HG02885 (cell line): ENCODE measurements at regions not wholly inside any gene's neighbourhood (a gene's known extent, or its start where the extent isn't known, plus 50 kb on each side); places are given as distances from the start of the nearest gene placed in this dataset.

ENCODE experiments used
- ATAC-seq: cut with Tn5 transposase; IDR thresholded peaks from one replicate; pipeline ENCODE4 v1.9.1; 2021; ENCODE audit warnings: mild to moderate bottlenecking; ENCODE audit not compliant: unreplicated experiment, poor library complexity

DNA sequence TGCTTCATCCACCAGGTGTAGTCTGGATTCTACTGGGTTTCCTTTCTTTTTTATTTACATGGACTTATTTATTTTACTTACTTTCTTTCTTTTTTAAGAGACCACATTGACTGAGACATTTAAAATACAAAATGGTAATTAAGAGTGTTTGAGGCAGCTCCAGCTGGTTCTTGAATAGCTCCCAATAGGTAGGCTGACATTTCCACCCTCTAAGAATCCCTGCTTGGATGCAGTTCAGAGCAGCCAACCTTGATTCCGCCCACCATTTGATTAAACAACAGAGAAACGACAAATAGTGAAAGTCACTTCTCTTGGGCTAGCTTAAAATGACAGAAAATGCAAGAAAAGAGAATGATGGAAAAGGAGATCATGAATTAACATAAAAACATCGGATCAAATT, 270.5 kb downstream of the TUSC7 start:
- no peak for ATAC-seq

GRCh38 chr3:116981089-116981488, 271.5 kb downstream of the TUSC7 start:
- no peak for ATAC-seq

DNA sequence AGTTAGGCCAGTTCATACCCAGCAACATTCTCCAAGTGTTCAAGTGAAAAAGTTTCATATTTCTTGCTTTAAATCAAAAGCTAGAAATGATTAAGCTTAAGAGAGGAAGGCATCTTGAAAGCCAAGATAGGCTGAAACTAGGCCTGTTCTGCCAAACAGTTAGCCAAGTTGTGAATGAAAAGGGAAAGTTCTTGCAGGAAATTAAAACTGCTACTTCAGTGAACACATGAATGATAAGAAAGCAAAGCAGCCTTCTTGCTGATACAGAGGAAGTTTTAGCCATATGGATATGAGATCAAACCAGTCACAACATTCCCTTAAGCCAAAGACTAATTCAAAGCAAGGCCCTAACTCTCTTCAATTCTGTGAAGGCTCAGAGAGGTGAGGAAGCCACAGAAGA, 274.7 kb downstream of the TUSC7 start:
- ATAC-seq, result no peak

DNA sequence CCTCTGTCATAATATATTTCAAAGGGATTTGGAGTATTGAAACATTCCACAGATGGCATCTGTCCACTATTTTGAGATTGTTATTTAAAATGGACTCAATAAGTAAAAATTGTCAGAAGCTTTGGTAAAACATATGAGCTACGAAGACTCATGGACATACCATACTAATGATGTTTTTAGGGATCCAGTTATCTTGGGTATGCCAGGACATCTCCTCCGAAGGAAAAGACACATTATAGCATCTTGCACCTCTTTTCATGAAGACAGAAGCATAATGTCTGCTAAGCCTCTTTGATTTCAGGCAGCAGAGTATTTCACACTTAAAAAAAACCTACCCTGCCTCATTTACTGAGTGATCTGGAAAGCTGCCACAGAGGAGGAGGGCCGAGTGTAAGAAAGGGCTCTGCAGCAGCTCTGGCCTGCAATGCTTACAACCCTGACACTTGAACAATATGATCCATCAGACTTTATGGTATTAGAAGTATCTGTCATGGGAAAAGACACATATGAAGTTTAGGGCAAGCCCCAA, 284.8 kb downstream of the TUSC7 start:
- no peak for ATAC-seq

- no peak for ATAC-seq
Measured at GRCh38 chr3:117003501-117003900, 293.9 kb downstream of the TUSC7 start.

DNA sequence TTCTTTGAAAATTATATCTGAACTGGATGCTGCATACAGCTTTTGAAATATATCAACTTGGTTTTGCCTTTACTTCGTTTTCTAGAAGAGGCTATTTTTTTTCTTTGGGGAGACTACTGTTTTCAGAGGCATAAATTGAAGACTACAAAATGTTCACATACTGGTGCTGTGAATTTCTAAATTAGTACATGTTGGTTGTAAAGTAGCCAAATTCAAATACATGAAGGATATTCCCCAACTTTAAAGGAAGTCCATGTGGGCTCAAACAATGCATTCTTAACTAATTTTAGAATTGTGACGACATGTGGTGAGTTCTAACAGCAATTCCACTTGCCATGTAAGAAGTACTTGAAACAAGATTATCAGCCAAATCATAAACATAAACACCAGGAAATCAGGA, 295.7 kb downstream of the TUSC7 start:
- no peak for ATAC-seq

GRCh38 chr3:117005911-117006522, 296.4 kb downstream of the TUSC7 start:
- no peak for ATAC-seq

DNA sequence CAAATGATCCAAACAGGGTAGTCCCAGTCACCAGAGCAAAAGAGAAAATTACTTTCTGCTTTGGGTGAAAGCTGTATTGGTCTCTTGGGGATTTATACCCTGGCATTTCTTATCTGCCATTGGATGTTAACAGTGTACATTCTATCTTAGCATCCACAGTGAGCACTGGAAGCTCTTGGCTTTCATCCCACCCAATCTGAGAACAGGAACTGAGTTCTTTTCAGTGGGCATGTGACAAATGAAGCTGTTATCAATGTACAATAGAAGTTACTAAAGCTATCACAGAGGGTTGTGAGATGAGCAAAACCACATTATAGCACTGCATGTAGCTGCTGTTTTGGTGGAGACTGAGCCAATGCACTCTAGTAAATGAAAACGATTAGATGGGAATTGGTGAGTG, 300.7 kb downstream of the TUSC7 start:
- no peak for ATAC-seq

DNA sequence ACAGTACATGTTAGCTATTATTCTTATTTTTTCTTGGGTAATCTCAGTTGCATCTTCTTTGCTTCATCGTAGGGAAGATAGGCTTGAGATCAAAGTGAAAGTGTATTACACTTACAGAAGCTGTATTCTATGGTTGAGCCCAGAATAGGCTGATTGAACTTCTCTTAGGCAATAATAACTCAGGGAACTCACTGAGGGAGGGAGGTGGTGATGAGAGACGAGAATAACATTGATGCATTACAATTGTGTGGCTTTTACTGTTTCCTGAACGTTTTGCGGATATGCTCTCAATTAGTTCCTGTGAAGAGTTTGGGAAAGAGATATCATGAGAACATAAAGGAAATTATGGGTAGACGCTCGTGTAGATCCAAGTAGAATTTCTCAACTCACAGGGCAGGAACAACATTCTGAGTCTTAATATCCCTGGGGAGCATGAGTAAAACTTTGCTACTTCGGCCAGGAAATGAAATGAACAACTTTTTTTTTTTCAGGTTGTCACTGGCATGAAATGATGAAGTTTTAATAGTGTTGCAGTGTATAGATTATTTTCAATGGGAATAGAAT, 302.2 kb downstream of the TUSC7 start:
- no peak for ATAC-seq

GRCh38 chr3:117016378-117016777, 306.8 kb downstream of the TUSC7 start:
- ATAC-seq, result no peak

DNA sequence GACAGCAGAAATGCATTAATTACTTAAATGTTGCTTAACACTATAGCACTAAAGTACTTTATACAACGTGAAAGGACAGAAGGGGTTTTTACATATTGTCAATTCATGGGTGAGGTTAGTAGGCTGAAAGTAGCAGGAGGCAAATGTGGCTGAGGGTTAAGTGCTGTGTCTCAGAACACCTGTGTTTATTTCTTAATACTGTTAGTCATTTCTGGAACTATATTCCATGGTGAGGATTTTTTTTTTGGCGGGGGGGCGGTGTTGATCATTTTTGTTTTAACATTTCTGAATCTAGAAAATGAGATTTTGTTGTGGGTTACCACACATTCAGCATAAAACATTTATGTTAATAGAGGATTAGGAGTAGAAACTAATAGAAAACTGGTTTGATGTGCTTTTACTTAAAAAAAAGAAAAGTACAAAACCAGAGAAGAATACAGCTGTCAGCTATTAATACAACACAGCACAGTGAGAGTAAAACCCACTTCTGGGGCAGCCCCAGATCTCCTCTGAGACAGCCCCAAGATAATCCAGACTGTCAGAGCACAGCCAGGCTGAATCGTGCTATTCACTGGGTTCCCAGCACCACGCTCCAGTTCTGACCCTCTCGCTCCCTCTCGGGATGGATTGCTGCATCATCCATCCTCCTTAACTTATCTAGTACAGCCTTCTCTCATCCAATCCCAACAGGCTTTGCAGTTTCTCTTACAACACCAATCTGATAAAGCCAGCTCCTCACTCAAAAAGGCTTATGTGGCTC, 307.7 kb downstream of the TUSC7 start:
- ATAC-seq, result peak; percentile 77

DNA sequence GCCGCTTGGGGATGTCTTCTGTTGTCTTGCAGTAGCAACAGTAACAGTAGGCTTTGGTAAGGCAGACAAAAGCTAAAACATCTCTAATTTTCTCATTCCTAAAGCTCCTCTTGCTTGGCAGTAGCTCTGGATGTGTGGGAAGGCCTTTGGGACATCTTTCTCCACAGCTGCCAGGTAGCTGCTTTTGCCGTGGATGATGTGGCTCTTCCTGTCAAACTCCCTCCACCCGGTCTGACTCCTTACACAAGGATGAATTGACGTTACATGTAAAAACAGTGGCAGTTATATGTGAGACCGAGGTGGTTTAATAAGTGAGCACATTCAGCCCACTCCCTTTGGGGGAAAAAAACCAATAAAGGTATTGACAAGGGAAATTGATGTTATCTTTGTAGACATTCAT, 309.1 kb downstream of the TUSC7 start:
- ATAC-seq, result no peak

- ATAC-seq, result peak; percentile 77
Measured at GRCh38 chr3:117019082-117019713, 309.6 kb downstream of the TUSC7 start.

GRCh38 chr3:117026401-117026800, 316.8 kb downstream of the TUSC7 start:
- ATAC-seq, result no peak

- ATAC-seq, result no peak
Measured at GRCh38 chr3:117035745-117036144, 326.2 kb downstream of the TUSC7 start.

GRCh38 chr3:117036259-117036799, 326.8 kb downstream of the TUSC7 start:
- peak; percentile 69 for ATAC-seq

- no peak for ATAC-seq
Measured at GRCh38 chr3:117045143-117045542, 335.6 kb downstream of the TUSC7 start.

GRCh38 chr3:117047951-117048705, 338.5 kb downstream of the TUSC7 start:
- no peak for ATAC-seq

DNA sequence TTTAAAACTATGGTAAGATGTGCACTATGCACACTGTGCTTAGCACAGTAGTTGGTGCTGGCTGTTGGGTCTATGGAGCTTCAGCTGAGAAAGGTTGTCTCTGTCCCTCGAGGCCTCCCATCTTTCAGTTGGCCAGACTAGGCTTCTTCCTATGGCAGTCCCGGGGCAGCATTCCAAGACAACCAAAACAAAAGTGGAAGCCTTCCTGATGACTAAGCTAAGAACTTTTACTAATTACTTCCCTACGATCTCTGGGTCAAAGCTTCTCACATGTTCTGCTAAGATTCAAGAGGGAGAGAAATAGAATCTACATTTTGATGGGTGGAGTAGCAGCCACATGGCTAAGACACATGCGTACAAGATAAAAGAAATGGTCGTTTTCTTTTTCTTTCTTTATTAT, 342.8 kb downstream of the TUSC7 start:
- ATAC-seq, result no peak

- no peak for ATAC-seq
Measured at GRCh38 chr3:117054556-117054955, 345.0 kb downstream of the TUSC7 start.
